ENCODE measurements at regions not wholly inside any gene's neighbourhood (a gene's known extent, or its start where the extent isn't known, plus 50 kb on each side); places are given as distances from the start of the nearest gene placed in this dataset.

DNA sequence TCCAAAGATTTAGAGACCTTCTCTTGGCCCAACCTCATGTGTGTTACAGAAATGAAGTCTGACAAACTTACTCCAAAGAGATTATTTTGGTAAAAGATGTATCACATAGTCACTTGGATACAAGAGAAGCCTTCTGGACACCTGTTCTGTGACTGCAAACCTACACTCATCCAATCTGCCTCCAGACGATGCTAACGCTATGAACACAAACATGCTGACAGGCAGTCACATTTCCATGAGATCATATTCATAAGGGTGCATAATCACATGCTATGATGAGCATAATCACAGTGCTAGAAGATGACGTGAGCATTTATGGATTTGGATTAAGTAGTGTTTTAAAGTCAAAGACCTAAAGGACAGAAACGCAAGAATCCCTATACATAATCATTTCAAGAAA lies 340.2 kb downstream of the HACE1 start:
- H3K4me1 Mint-ChIP-seq = peaks cover 15% of the 10 kb centered on the region; the same call in 1 of the 2 replicates
- ATAC-seq (no peak), DNase-seq (ENCODE audit: low spot score) (no peak)
- TF ChIP-seq FOXJ3 (CRISPR knock-in tag; IDR thresholded peaks at IDR 0.05; ENCODE audit: borderline replicate concordance) (no peak), ETV6 (CRISPR knock-in tag; IDR thresholded peaks at IDR 0.05) (no peak), NFATC4 (CRISPR knock-in tag; IDR thresholded peaks at IDR 0.05) (no peak), IRF2 (CRISPR knock-in tag; IDR thresholded peaks at IDR 0.05; ENCODE audit: borderline replicate concordance, low read depth) (no peak)
- TF ChIP-seq, protein P1, sequence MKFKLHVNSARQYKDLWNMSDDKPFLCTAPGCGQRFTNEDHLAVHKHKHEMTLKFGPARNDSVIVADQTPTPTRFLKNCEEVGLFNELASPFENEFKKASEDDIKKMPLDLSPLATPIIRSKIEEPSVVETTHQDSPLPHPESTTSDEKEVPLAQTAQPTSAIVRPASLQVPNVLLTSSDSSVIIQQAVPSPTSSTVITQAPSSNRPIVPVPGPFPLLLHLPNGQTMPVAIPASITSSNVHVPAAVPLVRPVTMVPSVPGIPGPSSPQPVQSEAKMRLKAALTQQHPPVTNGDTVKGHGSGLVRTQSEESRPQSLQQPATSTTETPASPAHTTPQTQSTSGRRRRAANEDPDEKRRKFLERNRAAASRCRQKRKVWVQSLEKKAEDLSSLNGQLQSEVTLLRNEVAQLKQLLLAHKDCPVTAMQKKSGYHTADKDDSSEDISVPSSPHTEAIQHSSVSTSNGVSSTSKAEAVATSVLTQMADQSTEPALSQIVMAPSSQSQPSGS (CRISPR knock-in tag; IDR thresholded peaks at IDR 0.05; ENCODE audit: borderline replicate concordance, low read depth) = no peak
- TF ChIP-seq, protein P2, sequence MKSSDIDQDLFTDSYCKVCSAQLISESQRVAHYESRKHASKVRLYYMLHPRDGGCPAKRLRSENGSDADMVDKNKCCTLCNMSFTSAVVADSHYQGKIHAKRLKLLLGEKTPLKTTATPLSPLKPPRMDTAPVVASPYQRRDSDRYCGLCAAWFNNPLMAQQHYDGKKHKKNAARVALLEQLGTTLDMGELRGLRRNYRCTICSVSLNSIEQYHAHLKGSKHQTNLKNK (CRISPR knock-in tag; IDR thresholded peaks at IDR 0.05) = no peak
- TF ChIP-seq, protein P3, sequence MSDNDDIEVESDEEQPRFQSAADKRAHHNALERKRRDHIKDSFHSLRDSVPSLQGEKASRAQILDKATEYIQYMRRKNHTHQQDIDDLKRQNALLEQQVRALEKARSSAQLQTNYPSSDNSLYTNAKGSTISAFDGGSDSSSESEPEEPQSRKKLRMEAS (CRISPR knock-in tag; IDR thresholded peaks at IDR 0.05) = no peak
- TF ChIP-seq, protein P4, sequence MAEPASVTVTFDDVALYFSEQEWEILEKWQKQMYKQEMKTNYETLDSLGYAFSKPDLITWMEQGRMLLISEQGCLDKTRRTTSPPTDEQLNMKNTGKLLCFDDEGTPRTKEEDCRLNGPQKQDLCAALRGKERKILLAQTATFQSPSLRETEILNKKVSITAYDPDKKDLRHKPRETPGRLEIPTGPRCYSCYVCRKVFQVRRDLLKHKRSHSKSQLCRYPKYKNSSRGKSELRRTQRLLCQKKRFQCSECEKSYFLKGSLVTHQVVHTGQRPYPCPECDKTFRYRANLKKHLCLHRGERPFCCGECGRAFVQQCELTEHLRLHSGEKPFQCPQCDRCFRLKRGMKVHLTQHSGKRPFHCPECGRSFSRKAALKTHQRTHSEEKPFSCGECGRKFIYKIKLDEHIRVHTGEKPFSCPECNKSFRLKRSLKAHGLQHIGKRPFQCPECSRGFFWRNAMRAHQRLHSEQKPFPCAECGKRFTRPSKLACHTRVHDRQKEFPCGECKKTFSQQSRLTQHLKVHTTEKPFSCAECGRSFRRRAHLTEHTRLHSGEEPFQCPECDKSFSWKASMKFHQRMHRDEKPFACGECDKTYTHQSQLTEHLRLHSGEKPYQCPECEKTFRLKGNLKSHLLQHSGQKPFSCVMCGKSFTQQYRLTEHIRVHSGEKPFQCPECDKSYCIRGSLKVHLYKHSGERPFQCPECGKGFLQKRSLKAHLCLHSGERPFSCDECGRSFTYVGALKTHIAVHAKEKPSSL (CRISPR knock-in tag; conservative IDR thresholded peaks at IDR 0.05) = no peak
- H3K36me3 Mint-ChIP-seq = no peaks in the 10 kb centered on the region
- no peak overlapping the region for H3K27ac Mint-ChIP-seq
- no peaks in the 10 kb centered on the region for H3K9me3 Mint-ChIP-seq
- no peak overlapping the region for H3K4me3 Mint-ChIP-seq
- ChIA-PET POLR2A (no interaction called here), CTCF (no interaction called here)
- H3K27me3 Mint-ChIP-seq (ENCODE audit: low read depth) = no peaks in the 10 kb centered on the region

DNA sequence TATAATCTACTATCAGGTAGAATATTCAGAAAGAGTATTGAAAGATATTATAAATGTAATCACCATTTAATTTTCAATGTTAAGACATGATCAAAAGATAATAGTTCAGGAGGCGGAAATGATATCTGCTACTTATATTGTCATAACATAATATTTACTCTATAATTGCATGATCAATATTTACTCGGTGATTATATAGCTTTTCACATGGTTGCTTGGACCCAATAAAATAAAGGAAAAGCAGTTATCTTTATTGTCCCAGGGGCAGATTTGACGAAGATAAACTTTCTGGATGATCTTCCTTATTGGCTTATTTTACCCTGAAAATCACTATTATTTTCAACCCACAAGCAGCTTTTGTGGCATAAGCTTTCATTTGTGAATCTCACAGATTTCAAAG lies 350.4 kb downstream of the HACE1 start:
- DNase-seq (ENCODE audit: low spot score) (no peak), ATAC-seq (no peak)
- peaks cover 9% of the 10 kb centered on the region; the same call in 1 of the 2 replicates for H3K9me3 Mint-ChIP-seq
- CTCF ChIA-PET = interaction anchor here (1.4 kb wide), 1 partner anchor 16 kb away, joined by 4 read pairs; no protein-coding TSS in a partner anchor
- no peak for TF ChIP-seq ZNF263 (CRISPR knock-in tag; IDR thresholded peaks at IDR 0.05; ENCODE audit: low read depth)
- TF ChIP-seq, protein P5, sequence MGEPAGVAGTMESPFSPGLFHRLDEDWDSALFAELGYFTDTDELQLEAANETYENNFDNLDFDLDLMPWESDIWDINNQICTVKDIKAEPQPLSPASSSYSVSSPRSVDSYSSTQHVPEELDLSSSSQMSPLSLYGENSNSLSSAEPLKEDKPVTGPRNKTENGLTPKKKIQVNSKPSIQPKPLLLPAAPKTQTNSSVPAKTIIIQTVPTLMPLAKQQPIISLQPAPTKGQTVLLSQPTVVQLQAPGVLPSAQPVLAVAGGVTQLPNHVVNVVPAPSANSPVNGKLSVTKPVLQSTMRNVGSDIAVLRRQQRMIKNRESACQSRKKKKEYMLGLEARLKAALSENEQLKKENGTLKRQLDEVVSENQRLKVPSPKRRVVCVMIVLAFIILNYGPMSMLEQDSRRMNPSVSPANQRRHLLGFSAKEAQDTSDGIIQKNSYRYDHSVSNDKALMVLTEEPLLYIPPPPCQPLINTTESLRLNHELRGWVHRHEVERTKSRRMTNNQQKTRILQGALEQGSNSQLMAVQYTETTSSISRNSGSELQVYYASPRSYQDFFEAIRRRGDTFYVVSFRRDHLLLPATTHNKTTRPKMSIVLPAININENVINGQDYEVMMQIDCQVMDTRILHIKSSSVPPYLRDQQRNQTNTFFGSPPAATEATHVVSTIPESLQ (CRISPR knock-in tag; IDR thresholded peaks at IDR 0.05) = no peak
- TF ChIP-seq SP1 (CRISPR knock-in tag; conservative IDR thresholded peaks at IDR 0.05) = no peak
- TF ChIP-seq RORB (CRISPR knock-in tag; IDR thresholded peaks at IDR 0.05) = no peak
- TF ChIP-seq, protein P4 (CRISPR knock-in tag; conservative IDR thresholded peaks at IDR 0.05) = no peak
- TF ChIP-seq IRF2 (CRISPR knock-in tag; IDR thresholded peaks at IDR 0.05; ENCODE audit: borderline replicate concordance, low read depth) = no peak
- TF ChIP-seq FOXP1 (CRISPR knock-in tag; IDR thresholded peaks at IDR 0.05; ENCODE audit: borderline replicate concordance) = no peak
- no peak for TF ChIP-seq ZNF138 (CRISPR knock-in tag; conservative IDR thresholded peaks at IDR 0.05)
- POLR2A ChIA-PET = no interaction called here
- H3K4me1 Mint-ChIP-seq = peaks cover 6% of the 10 kb centered on the region
- no peak overlapping the region for H3K27ac Mint-ChIP-seq
- H3K27me3 Mint-ChIP-seq (ENCODE audit: low read depth) = no peaks in the 10 kb centered on the region
- no peak overlapping the region for H3K4me3 Mint-ChIP-seq
- H3K36me3 Mint-ChIP-seq = no peaks in the 10 kb centered on the region

All from WTC11 (cell line).